GM12864 (cell line): ENCODE measurements at regions not wholly inside any gene's neighbourhood (a gene's known extent, or its start where the extent isn't known, plus 50 kb on each side); places are given as distances from the start of the nearest gene placed in this dataset.

Experiments used
- DNase-seq: peaks from one replicate; pipeline ENCODE4 v3.0.0-alpha.2; 2011; ENCODE audit warnings: low read depth
- H3K4me3 ChIP-seq: 2 replicates; pipeline ENCODE4 v1.5.1; 2011; ENCODE audit warnings: mild to moderate bottlenecking, low read depth, low read length, control low read depth
- TF ChIP-seq, protein P1 (sequence below): IDR thresholded peaks from 2 replicates; pipeline ENCODE4 v1.5.1; 2011; ENCODE audit warnings: low read depth, mild to moderate bottlenecking, moderate library complexity, low read length, control low read depth, inconsistent platforms; ENCODE audit errors: missing control alignments

- TF ChIP-seq, protein P1, sequence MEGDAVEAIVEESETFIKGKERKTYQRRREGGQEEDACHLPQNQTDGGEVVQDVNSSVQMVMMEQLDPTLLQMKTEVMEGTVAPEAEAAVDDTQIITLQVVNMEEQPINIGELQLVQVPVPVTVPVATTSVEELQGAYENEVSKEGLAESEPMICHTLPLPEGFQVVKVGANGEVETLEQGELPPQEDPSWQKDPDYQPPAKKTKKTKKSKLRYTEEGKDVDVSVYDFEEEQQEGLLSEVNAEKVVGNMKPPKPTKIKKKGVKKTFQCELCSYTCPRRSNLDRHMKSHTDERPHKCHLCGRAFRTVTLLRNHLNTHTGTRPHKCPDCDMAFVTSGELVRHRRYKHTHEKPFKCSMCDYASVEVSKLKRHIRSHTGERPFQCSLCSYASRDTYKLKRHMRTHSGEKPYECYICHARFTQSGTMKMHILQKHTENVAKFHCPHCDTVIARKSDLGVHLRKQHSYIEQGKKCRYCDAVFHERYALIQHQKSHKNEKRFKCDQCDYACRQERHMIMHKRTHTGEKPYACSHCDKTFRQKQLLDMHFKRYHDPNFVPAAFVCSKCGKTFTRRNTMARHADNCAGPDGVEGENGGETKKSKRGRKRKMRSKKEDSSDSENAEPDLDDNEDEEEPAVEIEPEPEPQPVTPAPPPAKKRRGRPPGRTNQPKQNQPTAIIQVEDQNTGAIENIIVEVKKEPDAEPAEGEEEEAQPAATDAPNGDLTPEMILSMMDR, result peak; percentile 27
- H3K4me3 ChIP-seq, result no peak overlapping the region
- DNase-seq, result no peak
Measured at GRCh38 chr5:178793151-178793550, 62.7 kb upstream of the ZNF354A start.

- TF ChIP-seq, protein P1, result no peak
- no peak overlapping the region for H3K4me3 ChIP-seq
- DNase-seq, result no peak
Measured at GRCh38 chr5:178791976-178792375, 61.5 kb upstream of the ZNF354A start.

DNA sequence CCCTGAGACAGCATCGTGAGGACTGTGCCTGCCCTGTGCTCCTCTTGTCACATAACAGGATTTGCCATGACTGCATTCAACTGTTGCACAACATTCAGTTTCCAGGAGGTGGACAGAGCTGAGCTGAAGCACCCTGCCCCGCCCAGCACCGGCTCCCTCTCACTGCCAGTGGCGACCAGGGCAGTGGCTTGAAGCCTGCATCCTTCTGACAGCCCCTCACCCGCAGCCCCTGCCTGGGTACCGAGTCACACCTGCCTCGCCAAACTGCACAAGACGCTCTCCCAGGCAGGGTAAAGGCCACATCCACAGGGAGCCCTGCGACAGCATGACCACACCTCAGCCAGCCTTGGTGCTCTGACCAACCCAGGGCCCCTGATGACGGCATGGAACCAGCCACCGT is 59.9 kb upstream of the ZNF354A start:
- TF ChIP-seq, protein P1, result no peak
- H3K4me3 ChIP-seq, result no peak overlapping the region
- DNase-seq, result no peak

GRCh38 chr5:178788381-178789085 is 58.1 kb upstream of the ZNF354A start:
- TF ChIP-seq, protein P1, result no peak
- DNase-seq, result no peak
- H3K4me3 ChIP-seq, result no peak overlapping the region

DNA sequence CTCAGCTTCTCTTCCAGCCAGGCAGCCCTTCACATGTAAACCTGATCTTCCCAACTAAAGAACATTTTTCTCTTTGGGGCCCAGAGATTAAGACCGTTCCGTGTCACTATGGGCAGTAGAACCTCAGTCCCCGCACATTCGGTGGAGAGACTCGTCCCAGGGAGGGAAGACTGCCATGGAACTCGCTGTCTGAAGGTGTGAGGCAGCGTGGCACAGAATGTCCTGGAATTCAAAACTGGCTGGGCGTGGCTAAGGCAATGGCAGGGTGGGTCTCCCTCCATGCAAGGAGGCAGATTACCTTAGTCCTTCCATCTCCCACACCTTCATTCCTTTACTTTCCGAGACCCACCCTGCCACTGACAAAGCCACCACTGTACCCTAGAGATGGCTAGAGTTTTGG is 57.4 kb upstream of the ZNF354A start:
- DNase-seq, result no peak
- TF ChIP-seq, protein P1, result no peak
- H3K4me3 ChIP-seq, result no peak overlapping the region

DNA sequence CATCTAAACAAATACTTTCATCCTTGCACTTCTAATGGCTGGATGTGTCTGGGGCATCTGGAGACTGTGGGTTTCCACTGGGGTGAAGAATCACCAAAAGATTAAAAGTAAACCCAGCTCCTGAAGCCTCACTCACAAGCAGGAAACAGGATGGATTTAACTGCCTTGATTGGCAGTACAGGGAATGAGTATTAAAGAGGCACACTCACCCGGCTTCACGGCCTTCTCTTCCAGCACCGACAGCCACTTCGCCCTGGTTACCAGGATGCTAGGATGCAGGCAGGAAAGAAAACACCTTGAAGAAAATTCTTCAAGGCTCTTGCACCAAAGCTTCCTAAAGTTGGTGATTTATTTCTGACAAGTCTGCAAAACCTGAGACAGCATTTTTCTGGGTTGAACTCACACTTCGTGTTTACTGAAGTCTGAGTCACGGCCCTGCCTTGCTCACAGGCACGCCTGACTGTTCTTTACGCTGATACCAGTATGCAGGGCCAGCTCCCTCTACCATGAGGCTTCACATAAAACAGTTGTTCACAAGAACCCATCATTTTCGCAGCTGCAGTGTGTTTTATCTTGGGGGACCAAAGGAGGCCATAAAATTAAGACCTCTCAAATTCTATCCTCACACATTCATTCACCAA is 56.5 kb upstream of the ZNF354A start:
- no peak overlapping the region for H3K4me3 ChIP-seq
- TF ChIP-seq, protein P1, result no peak
- DNase-seq, result no peak

DNA sequence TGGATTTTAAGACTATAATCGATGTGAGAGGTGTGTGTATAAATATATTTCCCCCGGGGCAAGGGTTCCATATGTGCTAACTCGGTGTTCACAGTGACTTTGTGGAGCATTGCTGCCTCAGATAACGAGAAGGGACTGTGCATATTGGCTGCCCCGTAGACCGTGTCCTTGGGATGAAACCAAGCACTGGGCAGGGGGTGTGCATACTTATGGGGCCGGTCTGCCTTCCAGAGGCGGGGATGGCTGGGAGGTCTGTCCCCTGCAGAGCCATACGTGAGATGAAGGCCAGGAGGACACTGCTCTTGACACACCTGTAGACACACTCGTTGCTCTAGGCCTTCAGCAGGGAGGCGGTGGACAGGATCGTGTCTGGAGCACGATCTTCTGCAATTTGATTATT is 56.0 kb upstream of the ZNF354A start:
- H3K4me3 ChIP-seq, result no peak overlapping the region
- TF ChIP-seq, protein P1, result no peak
- no peak for DNase-seq
